NCI-H2171 treated with DMSO at 0.1 percent for 48 hours (cell line): ENCODE measurements at regions not wholly inside any gene's neighbourhood (a gene's known extent, or its start where the extent isn't known, plus 50 kb on each side); places are given as distances from the start of the nearest gene placed in this dataset.
"Not testable (repeated sequence)": the region's sequence is repeated elsewhere in the genome, so short reads cannot be mapped to it uniquely, and the experiment has no call there.

Experiments used
- DNase-seq: peaks from one replicate; lab custom pipeline; 2025; lab: John Stamatoyannopoulos, UW

DNA sequence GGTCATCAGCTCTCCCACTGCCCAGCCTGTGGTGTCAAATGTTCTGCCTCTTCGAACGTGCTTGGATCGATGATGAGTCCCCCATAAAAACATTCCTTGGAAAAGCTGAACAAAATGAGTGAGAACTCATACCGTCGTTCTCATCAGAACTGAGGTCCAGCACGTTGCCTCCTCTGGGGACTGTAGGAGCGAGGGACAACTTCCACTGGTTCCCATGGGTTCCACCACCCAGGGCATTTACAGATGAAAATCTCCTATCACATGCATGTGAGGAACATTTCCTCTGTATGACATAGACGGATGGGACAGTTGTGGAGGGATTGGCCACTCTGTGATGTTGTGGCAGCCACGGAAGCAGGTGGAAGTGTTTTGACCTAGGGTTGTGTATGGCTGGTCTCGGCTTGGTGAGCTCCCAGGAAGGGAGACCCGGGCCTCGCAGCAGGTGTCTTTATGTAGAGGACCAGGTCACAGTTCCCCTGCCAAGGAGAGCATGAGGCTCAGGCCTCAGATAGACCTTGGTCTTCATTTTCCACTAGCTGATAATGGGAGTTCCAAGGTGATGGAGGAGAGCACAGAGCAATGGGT, 113.0 kb downstream of the SNRPN start:
- no peak for DNase-seq

DNA sequence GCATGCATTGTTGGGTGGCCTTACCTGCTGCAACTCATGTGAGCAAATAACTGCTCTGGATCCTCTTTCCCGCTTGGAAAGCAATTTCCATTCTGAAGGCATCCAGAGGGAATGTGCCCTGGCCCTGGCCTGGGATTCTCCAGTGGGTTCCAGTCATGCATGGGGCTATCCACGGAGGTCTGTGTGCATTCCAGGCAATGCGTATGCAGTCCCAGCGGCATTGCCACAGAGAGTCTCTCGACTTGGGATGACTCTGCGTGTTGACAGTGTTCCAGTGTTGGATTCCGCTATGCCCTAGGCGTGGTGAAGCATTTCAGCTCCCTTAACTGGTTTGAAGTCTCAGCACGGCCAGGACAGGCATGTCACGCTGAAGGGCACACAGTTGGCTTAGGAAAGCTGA, 113.9 kb downstream of the SNRPN start:
- no peak for DNase-seq

DNA sequence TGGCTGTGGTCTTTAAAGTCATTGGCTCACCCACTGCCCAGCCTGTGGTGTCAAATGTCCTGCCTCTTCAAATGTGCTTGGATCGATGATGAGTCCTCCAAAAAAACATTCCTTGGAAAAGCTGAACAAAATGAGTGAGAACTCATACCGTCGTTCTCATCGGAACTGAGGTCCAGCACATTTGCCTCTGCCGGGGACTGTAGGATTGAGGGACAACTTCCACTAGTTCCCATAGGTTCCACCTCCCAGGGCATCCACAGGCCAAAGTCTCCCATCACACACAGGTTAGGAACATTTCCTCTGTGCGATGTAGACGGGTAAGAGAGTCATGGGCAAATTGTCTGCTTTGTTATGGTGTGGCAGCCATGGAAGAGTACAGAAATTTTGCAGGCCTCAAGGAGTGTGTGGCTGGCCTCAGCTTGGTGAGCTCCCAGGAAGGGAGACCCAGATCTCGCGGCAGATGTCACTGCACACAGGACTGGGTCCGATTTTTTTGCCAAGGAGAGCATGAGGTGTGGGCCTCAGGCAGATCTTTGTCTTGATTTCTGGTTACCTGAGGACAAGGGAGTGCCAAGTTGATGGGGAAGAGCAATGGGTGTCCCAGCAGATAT, 115.7 kb downstream of the SNRPN start:
- no peak for DNase-seq

DNA sequence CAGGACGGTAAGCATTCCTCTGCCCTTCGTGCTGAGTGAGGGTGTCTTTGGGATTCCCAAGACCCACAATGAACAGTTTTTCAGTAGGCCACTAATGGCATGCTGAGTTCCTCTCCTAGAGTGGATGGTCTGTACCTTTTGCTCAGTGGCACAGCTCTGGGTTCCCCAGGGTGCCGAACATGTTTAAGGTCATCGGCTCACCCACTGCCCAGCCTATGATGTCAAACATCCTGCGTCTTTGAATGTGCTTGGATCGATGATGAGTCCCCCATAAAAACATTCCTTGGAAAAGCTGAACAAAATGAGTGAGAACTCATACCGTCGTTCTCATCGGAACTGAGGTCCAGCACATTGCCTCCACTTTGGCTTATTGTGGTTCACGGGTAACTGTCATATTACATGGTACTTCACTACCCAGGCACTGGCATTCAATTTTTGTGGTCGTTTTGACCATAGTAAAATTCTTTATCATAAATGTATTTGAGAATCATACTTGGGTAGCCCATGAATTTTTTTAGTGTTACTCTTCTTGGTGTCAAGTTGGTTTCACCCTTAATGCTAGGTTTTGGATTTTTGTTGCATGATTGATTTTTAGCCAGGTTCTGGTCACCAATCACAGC, 118.2 kb downstream of the SNRPN start:
- no peak for DNase-seq

DNA sequence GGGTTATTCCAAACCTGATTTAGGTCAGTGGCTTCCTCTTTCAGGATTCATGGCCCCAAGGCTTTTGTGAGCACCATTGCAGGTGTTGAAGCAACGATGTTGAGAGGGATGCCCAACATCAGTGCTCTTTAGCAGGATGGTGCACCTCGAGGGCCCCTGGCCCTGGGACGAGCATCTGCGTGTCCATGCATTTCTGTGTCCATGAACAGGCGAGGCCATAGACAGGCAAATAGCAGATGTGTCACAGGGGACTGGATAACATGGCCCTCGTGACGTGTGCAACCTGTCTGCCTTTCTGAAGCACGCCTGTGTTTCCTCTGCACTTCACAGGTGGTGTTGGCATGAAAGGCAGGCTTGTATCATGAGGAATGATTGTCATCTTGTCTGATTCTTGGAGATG, 132.3 kb downstream of the SNRPN start:
- DNase-seq, result no peak

DNA sequence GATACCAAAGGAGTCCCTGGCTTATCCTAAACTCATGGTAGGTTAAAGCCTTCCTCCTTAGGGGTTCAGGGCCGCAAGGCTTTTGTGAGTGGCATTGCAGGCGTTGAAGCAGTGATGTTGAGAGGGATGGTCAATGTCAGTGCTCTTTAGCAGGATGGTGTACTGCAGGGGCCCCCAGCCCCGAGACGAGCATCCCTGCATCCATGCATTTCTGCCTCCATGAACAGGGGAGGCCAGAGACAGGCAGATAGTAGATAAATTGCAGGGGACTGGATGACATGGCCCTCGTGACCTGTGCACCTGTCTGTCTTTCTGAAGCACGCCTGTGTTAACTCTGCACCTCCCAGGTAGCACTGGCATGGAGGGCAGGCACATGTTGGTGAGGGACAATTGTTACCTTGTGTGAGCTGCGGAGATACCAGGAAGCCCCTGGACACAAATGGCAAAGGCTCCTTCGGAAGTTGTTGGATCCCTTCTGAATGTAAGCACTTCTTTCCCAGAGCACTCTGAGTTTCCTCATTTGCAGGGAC, 133.5 kb downstream of the SNRPN start:
- no peak for DNase-seq

DNA sequence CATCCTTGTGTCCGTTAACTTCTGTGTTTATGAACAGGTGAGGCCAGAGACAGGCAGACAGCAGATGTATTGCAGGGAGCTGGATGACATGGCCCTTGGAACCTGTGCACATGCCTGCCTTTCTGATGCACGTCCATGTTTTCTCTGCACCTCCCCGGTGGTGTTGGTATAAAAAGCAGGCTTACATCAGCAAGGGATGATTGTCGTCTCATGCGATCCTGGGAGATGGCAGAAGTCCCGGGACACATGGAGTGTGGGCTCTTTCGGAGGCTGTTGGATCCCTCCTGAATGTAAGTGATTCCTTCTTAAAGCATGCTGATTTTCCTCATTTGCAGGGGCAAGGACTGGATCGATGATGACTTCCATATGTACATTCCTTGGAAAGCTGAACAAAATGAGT, 134.8 kb downstream of the SNRPN start:
- no peak for DNase-seq

DNA sequence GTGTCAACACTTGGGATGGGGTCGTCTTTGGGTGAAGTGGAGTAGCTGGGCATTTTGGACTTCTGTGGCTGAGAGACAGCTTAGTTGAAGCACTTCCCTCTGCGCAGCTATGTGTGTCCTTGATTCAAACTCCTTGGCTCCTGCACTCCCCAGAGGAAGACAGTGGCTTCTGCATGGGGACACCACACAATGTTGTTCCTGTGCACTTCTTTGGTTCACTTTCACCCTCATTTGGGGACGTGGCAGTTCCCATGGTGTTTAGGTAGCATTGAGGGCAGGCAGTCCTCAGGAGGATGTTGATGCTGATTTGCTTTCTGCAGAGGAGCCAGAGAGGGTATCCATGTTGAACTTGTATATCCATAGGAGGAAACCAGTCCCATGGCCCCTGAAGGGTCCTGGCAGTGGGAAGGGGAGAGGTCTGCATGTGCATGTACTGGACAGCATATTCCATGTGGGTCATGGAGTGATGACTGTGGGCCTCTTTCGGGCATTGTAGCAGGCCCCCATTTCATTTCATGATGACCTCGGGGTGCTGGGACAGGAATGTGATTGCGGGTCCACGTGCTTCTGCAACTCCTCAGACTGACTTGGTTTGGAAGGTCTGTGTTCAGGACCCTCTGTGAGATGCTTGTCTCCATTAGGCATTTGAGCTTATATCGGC, 135.4 kb downstream of the SNRPN start:
- no peak for DNase-seq

DNA sequence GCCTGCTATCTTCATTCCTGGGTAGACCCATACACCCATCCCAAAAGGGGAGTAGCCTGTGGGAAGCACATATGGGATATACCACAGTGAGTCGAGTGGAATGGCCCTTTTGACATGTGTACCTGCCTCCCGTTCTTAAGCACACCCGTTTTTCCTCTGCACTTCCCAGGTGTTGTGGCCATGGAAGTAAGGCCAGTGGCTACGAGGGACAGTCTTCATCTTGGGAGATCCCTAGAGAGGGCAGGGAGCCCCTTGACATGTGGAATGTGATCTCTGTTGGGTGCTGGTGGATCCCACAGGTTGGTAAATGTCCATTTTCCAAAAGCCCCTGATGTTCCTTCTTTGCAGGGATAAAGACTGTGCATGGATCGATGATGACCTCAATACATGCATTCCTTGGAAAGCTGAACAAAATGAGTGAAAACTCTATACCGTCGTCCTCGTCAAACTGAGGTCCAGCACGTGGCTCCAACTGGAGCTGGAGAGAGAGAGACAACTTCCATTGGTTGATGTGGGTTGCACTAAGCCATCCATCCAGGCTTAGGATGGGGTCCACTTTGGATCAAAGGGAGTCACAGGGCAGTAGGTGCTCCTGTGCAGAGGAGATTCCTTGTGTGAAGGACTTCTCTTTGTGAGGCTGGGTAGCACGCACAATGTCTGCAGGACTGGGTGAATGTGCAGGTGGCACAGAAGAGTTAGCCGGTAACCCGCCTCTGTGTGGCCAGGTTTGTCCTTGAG, 136.8 kb downstream of the SNRPN start:
- no peak for DNase-seq

DNA sequence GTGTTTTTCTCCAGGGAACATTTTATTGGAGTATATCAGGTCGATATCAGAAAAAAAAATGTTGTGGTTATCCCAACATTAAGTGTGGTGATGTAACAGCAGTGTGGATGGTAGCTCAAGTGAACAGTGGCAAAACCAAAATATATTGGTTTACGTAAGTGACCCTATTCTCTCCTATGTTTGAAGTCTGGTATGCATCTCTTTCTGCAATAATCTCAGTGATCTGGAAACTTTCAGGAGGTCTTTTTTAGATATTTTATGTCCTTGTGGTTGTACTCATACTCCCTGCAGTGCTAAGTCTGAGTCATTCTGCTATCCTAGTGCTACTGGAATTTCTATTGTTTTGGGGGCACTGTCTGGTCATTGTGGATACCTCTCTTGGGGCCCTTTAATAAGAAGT, 137.9 kb downstream of the SNRPN start:
- DNase-seq, result no peak

DNA sequence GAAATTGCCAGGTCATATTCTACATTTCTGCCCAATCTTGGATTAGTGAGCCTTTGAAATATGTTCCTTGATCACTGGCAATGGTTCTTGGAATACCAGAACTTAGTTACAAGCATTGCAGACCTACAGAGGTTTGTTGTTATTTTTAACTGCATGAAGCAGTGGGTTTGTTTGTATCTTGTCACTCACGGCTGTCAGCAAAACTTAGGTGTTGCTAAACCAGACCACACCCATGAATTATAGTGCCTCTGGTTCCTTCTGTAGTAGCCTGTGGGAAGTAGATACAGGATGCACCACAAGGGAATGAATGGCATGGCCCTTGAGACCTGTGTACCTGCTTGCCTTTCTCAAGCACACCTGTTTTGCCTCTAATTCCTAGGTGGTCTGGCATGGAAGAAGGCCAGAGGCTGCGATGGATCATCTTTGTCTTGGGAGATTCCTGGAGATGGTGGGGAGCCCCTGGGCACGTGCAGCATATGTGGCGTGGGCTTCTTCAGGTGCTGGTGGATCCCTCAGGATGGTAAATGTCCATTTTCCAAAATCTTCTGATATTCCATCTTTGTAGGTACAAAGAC, 138.8 kb downstream of the SNRPN start:
- no peak for DNase-seq

DNA sequence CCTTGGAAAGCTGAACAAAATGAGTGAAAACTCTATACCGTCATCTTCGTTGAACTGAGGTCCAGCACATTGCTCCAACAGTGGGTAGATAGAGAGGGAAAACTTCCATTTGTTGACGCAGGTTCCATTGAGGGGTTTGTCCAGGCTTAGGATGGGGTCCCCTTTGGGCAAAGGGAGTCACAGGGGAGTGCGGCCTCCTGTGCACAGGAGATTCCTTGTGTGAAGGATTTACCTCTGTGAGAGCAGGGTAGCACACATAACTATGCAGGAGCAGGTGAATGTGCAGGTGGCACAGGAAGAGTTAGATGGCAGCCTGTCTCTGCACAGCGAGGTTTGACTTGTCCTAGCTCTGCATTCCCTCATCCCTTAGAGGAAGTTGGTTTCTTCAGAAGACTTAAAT, 139.3 kb downstream of the SNRPN start:
- DNase-seq, result no peak

DNA sequence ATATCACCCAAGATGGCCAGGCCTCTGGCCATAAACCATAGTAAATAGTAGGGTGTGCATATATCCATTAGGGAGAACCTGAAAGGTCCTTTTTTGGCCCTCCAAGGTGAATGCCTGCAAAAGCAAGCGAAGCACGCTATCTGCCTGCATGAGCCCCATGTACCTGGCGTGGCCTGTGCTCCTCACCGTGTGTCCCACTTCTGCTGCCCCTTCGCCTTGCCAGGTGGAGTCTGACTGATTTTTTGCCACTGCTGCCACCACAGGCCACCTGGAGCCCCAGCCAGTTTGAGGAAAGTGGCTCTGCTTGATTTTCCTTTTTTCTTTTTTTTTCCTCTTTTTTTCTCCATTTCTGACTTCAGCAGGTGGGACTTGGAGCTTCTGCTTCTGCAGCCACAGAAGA, 139.7 kb downstream of the SNRPN start:
- no peak for DNase-seq

DNA sequence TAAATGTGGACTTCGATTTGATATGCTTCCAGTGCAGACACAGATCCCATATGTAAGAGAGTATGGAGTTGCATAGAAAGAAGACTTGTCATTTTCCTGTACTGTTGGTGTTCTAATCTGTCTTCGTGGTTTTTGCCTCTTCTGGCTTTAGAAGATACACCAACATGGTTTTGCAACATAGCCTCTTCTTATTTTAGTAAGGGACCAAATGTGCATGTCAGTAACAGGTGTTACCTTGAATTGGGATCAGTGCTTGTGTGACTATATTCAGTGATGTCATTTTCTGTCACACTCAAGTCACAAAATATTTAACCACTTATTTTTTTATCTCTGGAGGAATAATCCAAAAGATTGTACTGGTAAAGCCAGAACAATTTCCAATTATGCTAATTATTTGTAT, 140.4 kb downstream of the SNRPN start:
- no peak for DNase-seq

DNA sequence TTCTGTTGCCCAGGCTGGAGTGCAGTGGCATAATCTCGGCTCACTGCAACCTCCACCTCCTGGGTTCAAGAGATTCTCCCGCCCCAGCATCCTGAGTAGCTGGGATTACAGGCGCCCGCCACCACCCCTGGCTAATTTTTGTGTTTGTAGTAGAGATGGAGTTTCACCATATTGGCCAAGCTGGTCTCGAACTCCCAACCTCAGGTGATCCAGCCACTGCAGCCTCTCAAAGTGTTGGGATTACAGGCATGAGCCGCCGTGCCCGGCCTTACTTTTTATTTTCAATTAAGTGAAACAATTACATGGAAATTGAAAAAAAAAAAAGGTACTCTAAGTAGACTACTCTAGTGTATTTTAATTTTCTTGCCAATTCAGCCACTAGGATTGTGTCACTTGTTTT, 145.2 kb downstream of the SNRPN start:
- not testable (repeated sequence) for DNase-seq

DNA sequence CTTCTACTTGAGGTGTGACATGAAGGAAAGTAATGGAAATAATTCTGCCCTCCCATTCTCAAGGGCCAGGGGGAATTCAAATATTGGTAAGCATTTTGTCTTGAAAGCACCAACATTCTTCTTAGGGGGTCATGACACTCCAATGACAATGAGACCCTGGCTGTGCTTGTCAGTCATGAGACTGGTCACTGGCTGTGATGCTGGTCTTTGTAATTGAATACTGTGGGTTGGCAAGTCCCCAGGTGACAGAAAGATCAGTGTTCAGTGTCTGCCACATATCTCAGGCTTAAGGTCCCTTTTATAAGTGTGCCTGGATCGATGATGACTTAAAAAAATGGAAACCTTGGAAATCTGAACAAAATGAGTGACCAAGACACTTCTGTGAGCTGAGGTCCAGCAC, 151.4 kb downstream of the SNRPN start:
- DNase-seq, result no peak

DNA sequence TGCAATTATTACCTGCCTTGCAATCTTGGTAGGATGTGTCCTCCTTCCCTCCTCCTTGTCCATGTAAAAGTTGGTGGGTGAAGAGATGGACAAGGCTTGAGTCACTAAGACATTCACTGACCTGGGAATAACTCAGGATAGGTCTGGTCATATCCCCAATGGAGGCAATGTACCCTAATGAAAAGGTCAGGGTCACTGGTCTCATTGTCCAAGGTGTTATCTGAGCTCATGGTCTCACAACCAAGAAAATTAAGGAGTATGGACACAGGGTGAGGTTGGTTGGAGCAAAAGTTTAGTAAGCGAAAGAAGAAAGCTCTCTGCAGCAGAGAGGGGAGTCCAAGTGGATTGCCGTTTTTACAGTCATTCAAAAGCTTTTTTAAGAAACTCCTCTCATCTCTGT, 179.0 kb downstream of the SNRPN start:
- DNase-seq, result no peak

DNA sequence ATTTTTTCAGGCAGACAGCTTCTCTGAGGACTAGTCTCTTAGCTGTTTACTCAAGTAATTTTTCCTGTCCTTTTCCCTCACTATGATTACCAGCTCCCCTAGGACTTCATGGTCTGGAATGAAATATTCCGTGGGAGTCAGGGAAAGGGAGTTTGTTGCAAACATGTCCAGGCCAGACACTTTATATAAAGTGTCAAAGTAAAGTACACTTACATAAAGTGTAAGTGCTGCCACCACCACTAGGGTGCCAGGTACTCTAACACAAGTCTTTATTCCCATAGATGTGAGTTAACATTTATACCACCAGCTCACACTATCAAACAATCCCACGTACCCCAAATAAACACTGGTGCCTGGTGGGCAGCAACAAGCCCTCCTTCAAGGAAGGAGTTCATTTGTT, 179.8 kb downstream of the SNRPN start:
- DNase-seq, result no peak

DNA sequence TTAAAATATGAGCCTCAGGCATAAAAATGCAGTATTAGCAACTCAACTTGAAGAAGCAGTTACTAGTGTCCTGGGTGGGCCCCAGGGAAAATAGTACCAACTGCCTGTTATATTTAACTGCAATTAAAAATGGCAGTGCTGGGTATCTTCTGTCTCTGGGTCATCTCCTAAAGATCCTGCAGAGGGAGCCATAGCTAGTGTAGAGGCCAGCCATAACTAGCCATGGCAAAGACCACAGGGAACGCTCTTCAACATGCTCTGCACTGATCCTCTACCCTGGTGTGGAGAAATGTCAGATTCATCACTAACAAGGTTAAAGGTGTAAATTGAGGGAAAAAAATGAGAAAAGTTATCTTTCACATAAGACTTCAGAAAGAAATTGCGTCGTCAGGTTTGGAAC, 181.3 kb downstream of the SNRPN start:
- peak; percentile 2 for DNase-seq

DNA sequence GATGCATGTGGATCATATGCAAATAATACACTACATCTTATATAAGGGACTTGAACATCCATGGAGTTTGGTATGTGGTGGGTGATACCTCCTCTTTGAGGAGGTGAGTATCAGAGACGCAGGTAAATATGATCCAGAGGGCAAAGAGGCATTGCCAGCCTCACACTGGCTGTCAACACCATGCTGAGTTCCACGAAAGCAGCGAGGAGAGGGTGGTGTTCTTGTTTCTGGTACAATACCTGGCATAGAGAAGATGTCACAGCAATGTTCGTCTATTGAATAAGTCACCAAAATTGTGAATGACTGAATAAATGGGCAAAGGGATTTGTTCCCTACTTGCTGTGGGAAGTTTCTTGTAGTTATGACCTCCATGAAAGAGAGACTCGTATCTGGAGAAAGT, 182.2 kb downstream of the SNRPN start:
- DNase-seq, result no peak

DNA sequence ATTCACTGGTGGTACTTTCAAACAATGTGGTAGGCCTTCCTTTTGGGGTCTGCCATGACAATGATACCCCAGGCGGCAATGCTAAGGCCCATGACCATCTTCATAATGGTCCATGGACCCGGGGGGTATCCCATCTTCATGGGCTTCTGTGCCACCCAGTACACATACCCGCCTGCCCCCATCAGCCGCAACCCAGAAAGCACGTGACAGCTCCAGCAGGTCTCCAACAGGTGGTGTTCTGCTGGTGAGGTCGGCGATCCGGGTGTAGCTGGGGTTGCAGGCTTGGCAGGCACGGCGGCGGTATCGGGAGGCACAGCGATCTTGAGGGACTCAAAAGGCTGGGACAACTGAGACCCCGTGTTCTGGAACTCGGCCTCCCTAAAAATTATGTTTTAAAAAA, 214.5 kb downstream of the SNRPN start:
- no peak for DNase-seq

DNA sequence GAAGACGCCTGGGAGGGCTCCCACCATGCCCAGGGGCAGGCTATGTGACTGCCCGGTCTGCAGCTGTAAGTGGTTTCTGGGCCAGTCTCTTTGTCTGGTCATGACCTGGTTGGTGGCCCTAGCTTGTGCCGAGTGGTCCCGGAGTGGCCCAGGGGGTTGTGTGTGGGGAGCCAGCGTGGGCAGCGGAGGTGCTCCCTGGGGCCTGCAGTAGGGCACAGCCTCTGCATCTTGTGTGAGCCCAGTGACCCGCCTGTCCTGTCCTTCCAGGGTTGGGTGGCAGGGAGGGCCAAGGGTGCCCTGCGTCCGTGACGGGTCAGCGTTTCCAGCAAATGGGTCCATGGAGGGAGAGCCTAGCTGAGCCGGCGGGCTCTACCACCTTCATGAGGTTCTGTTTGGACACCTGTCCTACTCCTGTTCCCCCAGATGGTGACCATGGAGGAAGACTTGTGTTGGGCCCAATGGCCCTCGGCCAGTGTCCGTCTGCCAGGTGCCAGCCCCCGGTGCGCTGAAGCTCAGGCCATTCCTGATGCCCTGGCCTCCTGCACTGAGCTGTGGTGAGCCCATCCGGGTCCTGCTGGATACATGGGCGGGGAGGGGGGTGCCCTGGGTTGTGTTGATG, 215.4 kb downstream of the SNRPN start:
- no peak for DNase-seq
